Right atrium auricular region (tissue), 2 donors: ENCODE measurements at regions not wholly inside any gene's neighbourhood (a gene's known extent, or its start where the extent isn't known, plus 50 kb on each side); places are given as distances from the start of the nearest gene placed in this dataset.

Experiments
- DNase-seq: peaks from one replicate; pipeline ENCODE4 v3.0.0-alpha.2; 2019; ENCODE audit warnings: low spot score
- H3K27ac ChIP-seq, 2 donors: fragments of 200-600 bp; sonication (generic); 1 replicate in 1 of 2; 2 replicates in 1 of 2; pipeline ENCODE4 v1.5.1; 2016 to 2019
- H3K27me3 ChIP-seq, 2 donors: fragments of 200-600 bp; sonication (generic); one replicate each; pipeline versions ENCODE4 v1.5.1 to v1.6.0; 2017 to 2019
- H3K36me3 ChIP-seq: fragments of 200-600 bp; sonication (generic); one replicate; pipeline ENCODE4 v1.5.1; 2016
- H3K4me1 ChIP-seq, 2 donors: fragments of 200-600 bp; sonication (generic); one replicate each; pipeline versions ENCODE4 v1.5.1 to v1.6.0; 2017 to 2019
- H3K4me3 ChIP-seq, 2 donors: fragments of 200-600 bp; sonication (generic); 1 replicate in 1 of 2; 2 replicates in 1 of 2; pipeline ENCODE4 v1.5.1; 2017 to 2019; ENCODE audit warnings: mild to moderate bottlenecking in 1 of 2, moderate library complexity in 1 of 2
- H3K9me3 ChIP-seq, 2 donors: fragments of 200-600 bp; sonication (generic); one replicate each; pipeline ENCODE4 v1.5.1; 2019
- TF ChIP-seq, protein P1 (sequence below), 2 donors: fragments of 200-600 bp; sonication (generic); IDR thresholded peaks; one replicate each; pipeline ENCODE4 v1.5.1; 2019; ENCODE audit warnings: antibody characterized with exemption in 2 of 2

DNA sequence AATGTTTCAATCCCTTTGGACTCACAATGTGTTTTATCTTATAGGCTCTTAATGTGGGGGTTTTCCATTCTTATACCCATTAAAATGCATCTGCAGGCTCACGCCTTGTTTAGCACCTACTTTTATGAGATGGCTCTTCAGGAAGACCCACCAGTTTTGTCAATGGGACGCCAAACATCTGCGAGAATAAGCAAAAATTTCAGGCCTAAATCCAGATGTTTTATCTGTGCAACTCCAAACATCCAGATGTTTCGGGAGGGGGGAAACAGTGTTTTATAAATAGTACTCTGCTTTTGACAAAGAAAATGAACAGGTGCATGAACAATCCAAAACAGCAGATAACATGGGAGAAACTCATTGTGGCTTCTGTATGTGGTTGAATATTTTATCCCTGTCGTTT is 342.8 kb downstream of the DHX15 start:
- H3K27ac ChIP-seq: peak overlapping the region in 1 of 2 donors; percentile 53
- no peak for DNase-seq
- H3K4me3 ChIP-seq: no peak overlapping the region
- no peaks in the 10 kb centered on the region for H3K27me3 ChIP-seq
- H3K36me3 ChIP-seq: no peaks in the 10 kb centered on the region
- TF ChIP-seq, protein P1, sequence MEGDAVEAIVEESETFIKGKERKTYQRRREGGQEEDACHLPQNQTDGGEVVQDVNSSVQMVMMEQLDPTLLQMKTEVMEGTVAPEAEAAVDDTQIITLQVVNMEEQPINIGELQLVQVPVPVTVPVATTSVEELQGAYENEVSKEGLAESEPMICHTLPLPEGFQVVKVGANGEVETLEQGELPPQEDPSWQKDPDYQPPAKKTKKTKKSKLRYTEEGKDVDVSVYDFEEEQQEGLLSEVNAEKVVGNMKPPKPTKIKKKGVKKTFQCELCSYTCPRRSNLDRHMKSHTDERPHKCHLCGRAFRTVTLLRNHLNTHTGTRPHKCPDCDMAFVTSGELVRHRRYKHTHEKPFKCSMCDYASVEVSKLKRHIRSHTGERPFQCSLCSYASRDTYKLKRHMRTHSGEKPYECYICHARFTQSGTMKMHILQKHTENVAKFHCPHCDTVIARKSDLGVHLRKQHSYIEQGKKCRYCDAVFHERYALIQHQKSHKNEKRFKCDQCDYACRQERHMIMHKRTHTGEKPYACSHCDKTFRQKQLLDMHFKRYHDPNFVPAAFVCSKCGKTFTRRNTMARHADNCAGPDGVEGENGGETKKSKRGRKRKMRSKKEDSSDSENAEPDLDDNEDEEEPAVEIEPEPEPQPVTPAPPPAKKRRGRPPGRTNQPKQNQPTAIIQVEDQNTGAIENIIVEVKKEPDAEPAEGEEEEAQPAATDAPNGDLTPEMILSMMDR (IDR thresholded peaks at IDR 0.05): no peak
- peaks cover 0 to 12% of the 10 kb centered on the region in 2 donors for H3K4me1 ChIP-seq
- no peaks in the 10 kb centered on the region for H3K9me3 ChIP-seq

DNA sequence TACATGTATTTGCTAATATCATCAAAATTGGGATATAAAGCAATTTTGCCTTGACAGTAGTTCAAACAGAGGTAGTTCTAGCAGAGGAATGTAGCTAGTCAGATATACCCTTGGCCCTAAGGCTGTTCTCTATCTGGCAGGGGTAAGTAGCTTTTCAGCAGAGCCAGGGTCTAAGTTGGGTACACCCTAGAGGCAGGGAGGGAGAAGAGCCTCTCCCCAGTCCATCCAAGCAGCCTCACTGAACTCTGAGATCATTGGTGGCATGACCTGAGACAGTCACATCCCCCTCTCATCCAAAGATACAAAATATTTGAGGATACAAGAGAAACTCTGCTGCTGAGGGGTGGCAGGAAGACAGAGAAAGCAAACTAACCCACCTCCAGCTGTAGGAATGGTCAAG is 343.7 kb downstream of the DHX15 start:
- DNase-seq: no peak
- no peaks in the 10 kb centered on the region for H3K9me3 ChIP-seq
- TF ChIP-seq, protein P1 (IDR thresholded peaks at IDR 0.05): no peak
- no peaks in the 10 kb centered on the region for H3K27me3 ChIP-seq
- no peak overlapping the region for H3K4me3 ChIP-seq
- peak overlapping the region; percentile 0 to 30 for H3K27ac ChIP-seq
- H3K4me1 ChIP-seq: peaks cover 0 to 12% of the 10 kb centered on the region in 2 donors
- no peaks in the 10 kb centered on the region for H3K36me3 ChIP-seq

DNA sequence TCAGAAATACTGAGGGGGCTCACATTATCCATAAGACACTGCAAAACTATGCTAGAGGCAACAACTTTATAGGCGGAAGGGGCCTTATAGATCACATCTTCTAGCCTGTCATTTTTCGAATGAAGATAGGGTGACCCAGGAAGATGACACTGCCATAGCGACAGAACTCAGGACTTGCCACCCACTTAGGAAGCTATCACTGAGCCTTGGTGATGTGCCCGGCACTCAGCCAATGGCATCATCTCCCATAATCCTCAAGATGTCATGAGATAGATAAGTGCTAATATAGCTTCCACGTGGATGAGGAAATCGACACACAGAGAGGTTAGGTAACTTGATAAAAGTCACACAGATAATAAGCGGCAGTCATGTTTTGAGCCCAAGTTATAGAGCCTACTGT is 346.6 kb downstream of the DHX15 start:
- TF ChIP-seq, protein P1 (IDR thresholded peaks at IDR 0.05): no peak
- Histone ChIP-seq H3K27ac (peak overlapping the region; percentile 56 to 85), H3K4me1 (no peaks in the 10 kb centered on the region), H3K36me3 (no peaks in the 10 kb centered on the region), H3K9me3 (no peaks in the 10 kb centered on the region), H3K4me3 (no peak overlapping the region), H3K27me3 (no peaks in the 10 kb centered on the region)
- DNase-seq: no peak

DNA sequence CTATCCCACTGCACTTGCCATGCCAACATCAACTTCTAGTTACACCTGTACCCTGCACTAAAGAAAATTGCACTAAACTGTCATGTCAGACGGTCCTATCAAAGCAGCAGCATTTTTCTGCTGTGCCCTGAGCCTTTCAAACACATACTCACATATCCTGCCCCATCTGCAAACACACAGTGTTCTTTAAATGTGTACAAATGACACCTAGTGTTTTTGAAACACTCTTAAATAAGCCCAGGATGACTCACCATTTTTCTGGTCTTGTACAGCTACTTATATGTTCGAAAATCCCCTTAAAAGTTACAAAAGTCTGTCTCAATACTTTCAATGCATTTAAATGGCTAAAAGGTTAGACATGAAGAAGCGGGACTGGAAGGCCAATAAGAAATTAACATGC is 346.7 kb upstream of the PPARGC1A start:
- Histone ChIP-seq H3K36me3 (no peaks in the 10 kb centered on the region), H3K9me3 (no peaks in the 10 kb centered on the region), H3K27me3 (no peaks in the 10 kb centered on the region), H3K27ac (peak overlapping the region; percentile 56 to 85), H3K4me3 (no peak overlapping the region), H3K4me1 (no peaks in the 10 kb centered on the region)
- TF ChIP-seq, protein P1 (IDR thresholded peaks at IDR 0.05): no peak
- DNase-seq: no peak

DNA sequence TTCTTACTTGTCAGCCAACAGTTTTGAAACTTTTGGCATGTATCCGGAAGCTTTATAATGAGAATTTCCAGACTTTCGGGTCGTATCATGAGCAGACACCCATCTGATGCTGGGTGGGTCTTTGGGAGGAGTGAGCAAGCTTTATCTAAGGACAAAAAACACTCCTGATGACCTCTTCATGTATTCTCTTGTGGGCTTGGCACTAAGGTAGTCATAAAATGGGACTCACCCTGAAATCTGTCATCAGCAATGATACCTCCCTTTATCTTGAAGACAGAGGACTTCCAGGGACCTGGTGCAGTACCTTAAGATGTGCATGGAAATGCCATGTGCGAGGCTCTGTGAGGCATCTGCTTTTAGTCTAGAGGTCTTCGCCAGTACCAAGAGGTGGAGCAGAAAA is 346.3 kb upstream of the PPARGC1A start:
- Histone ChIP-seq H3K4me3 (no peak overlapping the region), H3K4me1 (no peaks in the 10 kb centered on the region), H3K27me3 (no peaks in the 10 kb centered on the region), H3K27ac (peak overlapping the region; percentile 56 to 85), H3K9me3 (no peaks in the 10 kb centered on the region), H3K36me3 (no peaks in the 10 kb centered on the region)
- no peak for DNase-seq
- TF ChIP-seq, protein P1 (IDR thresholded peaks at IDR 0.05): no peak

DNA sequence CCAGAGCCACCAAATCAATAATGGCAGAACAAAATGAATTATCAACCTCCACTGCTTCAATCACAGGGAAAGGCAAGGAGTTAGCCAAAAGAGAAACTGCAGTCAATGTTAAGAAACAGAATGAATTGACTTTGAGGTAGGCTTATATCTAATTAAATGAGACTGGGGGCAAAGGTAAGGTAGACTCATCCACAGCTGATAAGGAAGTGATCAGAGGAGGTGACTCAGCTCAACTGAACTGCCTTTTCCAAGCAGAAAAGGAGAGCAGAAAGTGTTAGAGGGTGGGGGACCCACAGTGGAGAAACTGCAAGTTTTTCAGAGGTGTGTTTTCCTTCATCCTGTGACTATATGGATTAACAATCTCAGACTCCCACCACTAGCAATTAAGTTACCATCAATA is 345.8 kb upstream of the PPARGC1A start:
- TF ChIP-seq, protein P1 (IDR thresholded peaks at IDR 0.05): no peak
- no peaks in the 10 kb centered on the region for H3K4me1 ChIP-seq
- DNase-seq: no peak
- no peaks in the 10 kb centered on the region for H3K36me3 ChIP-seq
- no peaks in the 10 kb centered on the region for H3K27me3 ChIP-seq
- H3K27ac ChIP-seq: peak overlapping the region; percentile 56 to 85
- no peaks in the 10 kb centered on the region for H3K9me3 ChIP-seq
- no peak overlapping the region for H3K4me3 ChIP-seq
